GM23338 (cell line): ENCODE measurements at regions not wholly inside any gene's neighbourhood (a gene's known extent, or its start where the extent isn't known, plus 50 kb on each side); places are given as distances from the start of the nearest gene placed in this dataset.

Experiments
- ATAC-seq: fragments of 200-7000 bp; cut with Tn5 transposase; 3 replicates; pipeline ENCODE4 v1.9.1; 2020
- DNase-seq: peaks from one replicate; pipeline ENCODE4 v3.0.0-alpha.2; 2015; ENCODE audit warnings: low spot score
- H2AFZ ChIP-seq: fragments of 200-600 bp; sonication (generic); 2 replicates; pipeline ENCODE4 v1.8.0; 2016; ENCODE audit warnings: antibody characterized with exemption, mild to moderate bottlenecking, moderate library complexity
- H3F3A ChIP-seq: fragments of 200-600 bp; sonication (generic); replicated peaks from 2 replicates; pipeline ENCODE4 v1.8.0; 2017; ENCODE audit warnings: antibody characterized with exemption, mixed run types, low read depth
- H3K27ac ChIP-seq: fragments of 200-600 bp; sonication (generic); 2 replicates; pipeline ENCODE4 v1.6.1; 2016; ENCODE audit warnings: low read depth
- H3K27me3 ChIP-seq: fragments of 200-600 bp; sonication (generic); 2 replicates; pipeline ENCODE4 v1.8.0; 2016; ENCODE audit warnings: mild to moderate bottlenecking, mixed run types, moderate library complexity; ENCODE audit not compliant: insufficient read depth
- H3K36me3 ChIP-seq: fragments of 200-600 bp; sonication (generic); 2 replicates; pipeline ENCODE4 v1.8.0; 2016; ENCODE audit warnings: mild to moderate bottlenecking; ENCODE audit not compliant: insufficient read depth
- H3K4me1 ChIP-seq: fragments of 200-600 bp; sonication (generic); 2 replicates; pipeline ENCODE4 v1.8.0; 2016; ENCODE audit warnings: mild to moderate bottlenecking, moderate library complexity; ENCODE audit not compliant: insufficient read depth
- H3K4me2 ChIP-seq: fragments of 200-600 bp; sonication (generic); 2 replicates; pipeline ENCODE4 v1.7.1; 2017; ENCODE audit warnings: mixed run types
- H3K4me3 ChIP-seq: fragments of 200-600 bp; sonication (generic); 2 replicates; pipeline ENCODE4 v1.6.1; 2016; ENCODE audit warnings: mixed run types
- H3K79me2 ChIP-seq: fragments of 200-600 bp; sonication (generic); replicated peaks from 2 replicates; pipeline ENCODE4 v1.8.0; 2017; ENCODE audit warnings: mild to moderate bottlenecking; ENCODE audit not compliant: insufficient read depth
- H3K9me2 ChIP-seq: fragments of 200-600 bp; sonication (generic); 2 replicates; pipeline ENCODE4 v1.8.0; 2017; ENCODE audit not compliant: insufficient read depth
- H4K20me1 ChIP-seq: fragments of 200-600 bp; sonication (generic); replicated peaks from 2 replicates; pipeline ENCODE4 v1.8.0; 2017; ENCODE audit warnings: mild to moderate bottlenecking; ENCODE audit not compliant: insufficient read depth
- H3K27ac Mint-ChIP-seq: 2 replicates; pipeline ENCODE4 v1.8.0; 2020; ENCODE audit warnings: inconsistent platforms, mild to moderate bottlenecking, moderate library complexity, mixed read lengths
- H3K27me3 Mint-ChIP-seq: 3 replicates; pipeline ENCODE4 v1.8.0; 2022; ENCODE audit warnings: low read depth, mild to moderate bottlenecking, moderate library complexity, mixed read lengths, inconsistent platforms; ENCODE audit not compliant: insufficient read depth, poor library complexity
- H3K36me3 Mint-ChIP-seq: 3 replicates; pipeline ENCODE4 v1.8.0; 2021; ENCODE audit warnings: low read depth, mild to moderate bottlenecking, inconsistent platforms, moderate library complexity, mixed read lengths
- H3K4me1 Mint-ChIP-seq: 3 replicates; pipeline ENCODE4 v1.8.0; 2020; ENCODE audit warnings: mild to moderate bottlenecking, inconsistent platforms, mixed read lengths
- H3K4me3 Mint-ChIP-seq: 3 replicates; pipeline ENCODE4 v1.8.0; 2021; ENCODE audit warnings: moderate library complexity, mild to moderate bottlenecking, inconsistent platforms, mixed read lengths
- H3K9me3 Mint-ChIP-seq: 3 replicates; pipeline ENCODE4 v1.8.0; 2020; ENCODE audit warnings: moderate library complexity, mild to moderate bottlenecking, inconsistent platforms, mixed read lengths
- CREB1 ChIP-seq: fragments of 250-450 bp; sonication (Bioruptor Pico); IDR thresholded peaks from 2 replicates; pipeline ENCODE4 v1.5.0; 2020; ENCODE audit warnings: low read depth, mild to moderate bottlenecking, moderate library complexity
- CTCF ChIP-seq, 2 experiments: fragments of 200-600 bp in 1 of 2; sonication (generic) in 1 of 2; conservative IDR thresholded peaks; 2 replicates each; pipeline versions ENCODE4 v1.5.1 to v1.6.1; 2016 to 2017; ENCODE audit warnings: antibody characterized with exemption in 2 of 2, low read depth in 2 of 2, mild to moderate bottlenecking in 2 of 2, moderate library complexity in 1 of 2
- ETS1 ChIP-seq: IDR thresholded peaks from 2 replicates; pipeline ENCODE4 v1.6.1; 2016; ENCODE audit warnings: antibody characterized with exemption
- EZH2 ChIP-seq: fragments of 200-600 bp; sonication (generic); IDR thresholded peaks from one replicate; pipeline ENCODE4 v1.8.0; 2017; ENCODE audit warnings: antibody characterized with exemption, mild to moderate bottlenecking, low read depth; ENCODE audit not compliant: unreplicated experiment
- EZH2phosphoT487 ChIP-seq: fragments of 200-600 bp; sonication (generic); IDR thresholded peaks from one replicate; pipeline ENCODE4 v1.8.1; 2018; ENCODE audit warnings: antibody characterized with exemption; ENCODE audit not compliant: unreplicated experiment
- JUNB ChIP-seq: IDR thresholded peaks from one replicate; pipeline ENCODE4 v1.6.1; 2016; ENCODE audit warnings: antibody characterized with exemption; ENCODE audit not compliant: unreplicated experiment
- NANOG ChIP-seq: IDR thresholded peaks from 2 replicates; pipeline ENCODE4 v1.6.1; 2016; ENCODE audit warnings: antibody characterized with exemption, borderline replicate concordance
- POLR2AphosphoS5 ChIP-seq: IDR thresholded peaks from 2 replicates; pipeline ENCODE4 v1.6.1; 2016; ENCODE audit warnings: antibody characterized with exemption, low read depth
- REST ChIP-seq: IDR thresholded peaks from one replicate; pipeline ENCODE4 v1.6.1; 2018; ENCODE audit warnings: antibody characterized with exemption; ENCODE audit not compliant: unreplicated experiment
- STAT1 ChIP-seq: IDR thresholded peaks from one replicate; pipeline ENCODE4 v1.6.1; 2016; ENCODE audit warnings: antibody characterized with exemption; ENCODE audit not compliant: unreplicated experiment
- ZNF114 ChIP-seq: fragments of 250-450 bp; sonication (Bioruptor Pico); IDR thresholded peaks from 2 replicates; pipeline ENCODE4 v1.5.0; 2020; ENCODE audit warnings: mild to moderate bottlenecking, moderate library complexity
- ZNF331 ChIP-seq: fragments of 250-450 bp; sonication (Bioruptor Pico); IDR thresholded peaks from 2 replicates; pipeline ENCODE4 v1.5.0; 2020; ENCODE audit warnings: low read depth, mild to moderate bottlenecking, moderate library complexity
- ZNF462 ChIP-seq: fragments of 250-450 bp; sonication (Bioruptor Pico); IDR thresholded peaks from 2 replicates; pipeline ENCODE4 v1.5.0; 2020; ENCODE audit warnings: mild to moderate bottlenecking, moderate library complexity

GRCh38 chr20:61184194-61184593 is 67.9 kb upstream of the CDH4 start:
- H3K9me2 ChIP-seq, result no peaks in the 10 kb centered on the region
- H4K20me1 ChIP-seq, result no peaks in the 10 kb centered on the region
- H3K4me1 ChIP-seq, result no peaks in the 10 kb centered on the region
- no peak overlapping the region for H2AFZ ChIP-seq
- Mint-ChIP-seq H3K36me3 (no peaks in the 10 kb centered on the region), H3K4me3 (no peak overlapping the region), H3K9me3 (no peaks in the 10 kb centered on the region), H3K27me3 (no peaks in the 10 kb centered on the region), H3K4me1 (no peaks in the 10 kb centered on the region), H3K27ac (no peak overlapping the region)
- no peak overlapping the region for H3K4me3 ChIP-seq
- no peak overlapping the region for H3K27ac ChIP-seq
- ATAC-seq (no peak), DNase-seq (no peak)
- peaks cover 18% of the 10 kb centered on the region; the same call in 1 of the 2 replicates for H3K27me3 ChIP-seq
- no peaks in the 10 kb centered on the region for H3K36me3 ChIP-seq
- TF ChIP-seq POLR2AphosphoS5 (no peak), NANOG (no peak), CTCF (conservative IDR thresholded peaks at IDR 0.05; ENCODE audit: low read depth in 2 of 2) (no peak), ETS1 (no peak), EZH2phosphoT487 (no peak), REST (no peak), CREB1 (CRISPR knock-in tag) (no peak), STAT1 (no peak), EZH2 (no peak), ZNF114 (CRISPR knock-in tag) (no peak), JUNB (no peak), ZNF462 (CRISPR knock-in tag) (no peak), ZNF331 (CRISPR knock-in tag) (no peak)
- H3K79me2 ChIP-seq, result no peaks in the 10 kb centered on the region
- no peak overlapping the region for H3K4me2 ChIP-seq
- no peaks in the 10 kb centered on the region for H3F3A ChIP-seq
